ENCODE measurements at regions not wholly inside any gene's neighbourhood (a gene's known extent, or its start where the extent isn't known, plus 50 kb on each side); places are given as distances from the start of the nearest gene placed in this dataset.

GRCh38 chr5:8418049-8418426 is 549.1 kb downstream of the MTRR start:
- Histone ChIP-seq H3K27ac (no peak overlapping the region), H3K4me1 (no peaks in the 10 kb centered on the region), H3K36me3 (no peaks in the 10 kb centered on the region), H3K4me3 (no peak overlapping the region), H3K9me3 (no peaks in the 10 kb centered on the region), H3K27me3 (no peaks in the 10 kb centered on the region)
- no peak for DNase-seq
- intact Hi-C loops (cut with DNase I; ENCODE audit: low total_unique reads), result no loop called here
- no peak for TF ChIP-seq CTCF (IDR thresholded peaks at IDR 0.05)

GRCh38 chr5:8429778-8430758 is 561.1 kb downstream of the MTRR start:
- H3K27ac ChIP-seq, result no peak overlapping the region
- no peaks in the 10 kb centered on the region for H3K27me3 ChIP-seq

GRCh38 chr5:8434501-8434900 is 565.6 kb downstream of the MTRR start:
- intact Hi-C loops (cut with DNase I; ENCODE audit: low total_unique reads), result no loop called here

More at GRCh38 chr5:8429778-8430758, 561.1 kb downstream of the MTRR start:
- DNase-seq, result no peak
- intact Hi-C loops (cut with DNase I; ENCODE audit: low total_unique reads), result no loop called here
- H3K4me1 ChIP-seq, result no peaks in the 10 kb centered on the region
- no peak for TF ChIP-seq CTCF (IDR thresholded peaks at IDR 0.05)
- H3K4me3 ChIP-seq, result no peak overlapping the region
- peaks cover 0 to 4% (median 0%) of the 10 kb centered on the region in 3 donors for H3K9me3 ChIP-seq
- H3K36me3 ChIP-seq, result no peaks in the 10 kb centered on the region

GRCh38 chr5:8436924-8437323 is 568.0 kb downstream of the MTRR start:
- Histone ChIP-seq H3K4me1 (no peaks in the 10 kb centered on the region), H3K9me3 (no peaks in the 10 kb centered on the region), H3K4me3 (no peak overlapping the region), H3K27me3 (no peaks in the 10 kb centered on the region), H3K27ac (no peak overlapping the region), H3K36me3 (no peaks in the 10 kb centered on the region)
- DNase-seq, result no peak
- intact Hi-C loops (cut with DNase I; ENCODE audit: low total_unique reads), result no loop called here
- TF ChIP-seq CTCF (IDR thresholded peaks at IDR 0.05), result no peak

More at GRCh38 chr5:8434501-8434900, 565.6 kb downstream of the MTRR start:
- no peaks in the 10 kb centered on the region for H3K4me1 ChIP-seq
- TF ChIP-seq CTCF (IDR thresholded peaks at IDR 0.05), result no peak
- no peaks in the 10 kb centered on the region for H3K36me3 ChIP-seq
- no peak overlapping the region for H3K27ac ChIP-seq
- no peak overlapping the region for H3K4me3 ChIP-seq
- DNase-seq, result no peak
- no peaks in the 10 kb centered on the region for H3K9me3 ChIP-seq
- H3K27me3 ChIP-seq, result no peaks in the 10 kb centered on the region

GRCh38 chr5:8445139-8445538 is 576.2 kb downstream of the MTRR start:
- intact Hi-C loops (cut with DNase I; ENCODE audit: low total_unique reads), result no loop called here
- TF ChIP-seq CTCF (IDR thresholded peaks at IDR 0.05), result no peak
- Histone ChIP-seq H3K36me3 (no peaks in the 10 kb centered on the region), H3K4me1 (no peaks in the 10 kb centered on the region), H3K4me3 (no peak overlapping the region), H3K9me3 (no peaks in the 10 kb centered on the region), H3K27ac (no peak overlapping the region), H3K27me3 (no peaks in the 10 kb centered on the region)
- DNase-seq, result no peak

All from tibial artery (tissue), 4 donors.